NCI-H2029 (cell line): ENCODE measurements at regions not wholly inside any gene's neighbourhood (a gene's known extent, or its start where the extent isn't known, plus 50 kb on each side); places are given as distances from the start of the nearest gene placed in this dataset.

Experiments
- DNase-seq: peaks from one replicate; lab custom pipeline; 2025; lab: John Stamatoyannopoulos, UW

DNA sequence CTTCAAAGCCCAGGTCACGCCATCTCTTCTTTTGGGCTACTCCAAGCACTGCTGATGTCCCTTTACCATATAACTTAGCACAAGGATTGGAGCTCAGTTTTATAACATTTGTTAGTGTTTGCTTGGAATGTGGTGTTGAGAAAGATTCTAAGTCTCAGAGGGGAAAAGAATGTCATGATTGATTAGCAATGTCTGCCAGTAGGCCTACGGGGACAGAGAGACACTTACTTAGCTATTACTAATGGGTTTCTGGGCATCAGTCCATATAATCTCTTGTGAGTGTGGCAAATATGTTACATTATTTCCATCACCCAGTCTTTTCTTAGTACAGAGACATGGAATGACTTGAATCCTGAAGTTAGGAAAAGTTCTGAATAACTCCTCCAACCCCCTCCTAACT, 75.4 kb upstream of the FSHB start:
- DNase-seq: no peak

DNA sequence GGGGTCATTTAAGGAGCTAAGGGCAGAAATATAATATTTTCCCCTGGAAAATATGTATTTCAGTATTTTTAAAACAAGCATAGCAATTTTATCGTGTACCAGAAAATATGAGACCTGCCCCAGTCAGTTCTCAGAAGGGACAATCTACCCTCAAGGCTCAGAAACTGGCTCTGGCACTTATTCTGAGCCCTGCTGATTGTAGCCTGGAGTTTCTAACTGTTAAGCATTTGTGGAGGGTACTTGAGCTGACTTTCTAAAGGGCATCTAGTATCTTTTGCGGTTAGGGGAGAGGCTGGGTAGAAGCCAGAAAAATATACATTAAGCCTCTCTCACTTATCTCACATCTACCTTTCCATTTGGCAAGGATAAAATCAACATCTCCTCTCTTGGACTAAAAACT, 71.3 kb upstream of the FSHB start:
- no peak for DNase-seq

DNA sequence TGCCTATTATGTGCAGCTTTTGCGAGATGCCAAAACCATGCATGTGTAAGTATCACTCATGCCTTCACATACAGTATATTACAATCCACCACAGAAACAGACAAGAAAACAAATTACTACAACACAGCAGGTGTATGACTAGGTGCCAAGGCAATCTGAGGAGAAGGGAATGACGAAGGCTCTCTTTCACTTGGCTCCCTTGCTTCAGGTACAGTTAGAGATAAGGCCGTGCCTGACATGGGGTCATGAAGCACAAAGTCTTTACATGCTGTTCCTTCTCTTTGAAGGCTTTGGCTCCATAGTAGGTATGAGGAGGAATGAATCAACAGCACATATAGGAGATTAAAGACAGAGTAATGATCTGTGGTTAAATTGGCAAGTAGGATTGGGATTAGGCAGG, 65.2 kb upstream of the FSHB start:
- DNase-seq: no peak

DNA sequence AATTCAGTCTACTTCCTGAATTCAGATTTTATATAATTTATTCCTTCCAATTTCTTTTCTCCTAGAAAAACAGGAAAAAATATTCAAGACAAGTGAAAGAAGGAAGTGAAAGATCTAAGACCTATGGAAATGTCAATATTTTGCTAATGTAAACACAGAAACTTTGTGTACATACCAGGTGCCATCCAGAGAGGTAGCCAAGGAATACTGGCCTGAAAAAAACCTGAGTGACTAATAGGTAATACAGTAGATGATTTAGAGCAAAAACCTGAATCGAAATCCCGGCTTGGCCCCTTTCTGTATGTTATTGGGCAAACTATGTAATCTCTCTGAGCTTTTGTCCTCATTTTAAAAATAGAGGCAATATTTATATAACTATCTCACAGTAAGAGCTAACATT, 59.2 kb upstream of the FSHB start:
- no peak for DNase-seq

DNA sequence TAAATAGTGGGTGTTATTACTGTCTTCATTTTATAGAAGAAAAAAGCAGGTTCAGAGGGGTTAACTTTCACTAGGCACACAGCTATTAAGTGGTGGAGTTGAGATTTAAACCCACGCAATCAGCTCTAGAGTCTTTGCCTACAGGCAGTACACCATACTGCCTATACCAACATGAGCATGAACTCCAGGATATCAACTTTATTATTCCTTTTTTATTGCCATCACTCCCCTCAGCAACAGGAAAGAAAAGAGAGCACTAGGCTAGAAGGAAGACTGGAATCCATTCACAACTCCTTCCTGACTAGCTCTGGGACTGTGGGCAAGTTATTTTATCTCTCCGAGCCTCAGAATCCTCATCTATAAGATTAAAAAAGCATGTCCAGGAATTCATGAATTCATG, 58.7 kb upstream of the FSHB start:
- DNase-seq: no peak

DNA sequence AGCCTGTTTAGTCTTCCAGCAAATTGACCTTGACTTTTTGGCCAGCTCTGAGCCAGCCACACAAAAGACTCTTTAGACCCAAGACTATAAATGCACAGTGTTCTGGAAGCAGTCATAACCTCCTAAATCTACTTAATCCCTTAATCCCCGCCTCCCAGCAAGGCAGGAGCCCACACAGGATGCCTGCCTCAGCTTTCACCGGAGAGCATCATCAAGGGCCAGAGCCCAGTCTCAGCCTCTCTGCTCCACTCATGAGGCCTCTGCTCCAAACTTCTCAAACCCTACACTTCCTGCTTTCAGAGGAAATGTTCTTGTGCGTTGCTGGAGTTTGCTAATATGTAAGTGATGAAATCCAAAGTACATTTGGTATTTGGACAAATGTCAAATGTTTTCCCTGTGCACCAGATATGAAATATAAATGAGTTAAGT, 57.9 kb upstream of the FSHB start:
- no peak for DNase-seq

DNA sequence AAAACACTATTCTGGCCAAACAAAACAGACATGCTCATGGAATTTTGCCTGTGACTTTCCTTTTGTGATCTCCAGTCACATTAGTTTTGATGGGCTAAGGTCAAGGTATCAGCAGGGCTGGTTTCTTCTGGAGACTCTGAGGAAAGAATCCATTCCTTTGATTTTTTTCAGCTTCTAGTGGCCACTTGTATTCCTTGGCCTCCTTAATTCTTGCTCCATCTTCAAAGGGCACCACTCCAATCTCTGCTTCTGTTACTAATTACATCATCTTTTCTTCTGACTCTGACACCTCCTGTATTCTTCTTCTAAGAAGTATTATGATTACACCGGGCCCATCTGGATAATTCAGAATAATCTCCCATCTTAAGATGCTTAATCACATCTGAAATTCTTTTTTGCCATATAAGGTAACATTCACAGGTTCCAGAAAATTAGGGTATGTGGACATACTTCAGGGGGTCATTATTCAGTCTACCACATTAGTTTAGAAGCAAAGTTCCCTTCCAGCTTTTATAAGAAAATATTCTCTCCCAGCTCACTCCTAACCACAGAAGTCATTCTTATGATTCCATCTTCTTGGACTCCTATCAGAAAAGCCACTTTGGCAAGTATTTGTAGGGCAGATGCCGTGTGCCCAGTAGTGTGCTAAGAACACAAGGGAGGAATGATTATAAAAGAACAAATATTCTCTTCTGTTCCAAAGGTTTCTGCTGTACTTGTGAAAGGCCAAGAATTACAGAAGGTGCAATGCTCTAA, 56.4 kb upstream of the FSHB start:
- no peak for DNase-seq
